SU-DHL-6 (cell line): ENCODE measurements at regions not wholly inside any gene's neighbourhood (a gene's known extent, or its start where the extent isn't known, plus 50 kb on each side); places are given as distances from the start of the nearest gene placed in this dataset.

Experiments used
- H2AFZ ChIP-seq: fragments of 200-600 bp; sonication (generic); 2 replicates; pipeline ENCODE4 v1.6.1; 2014; ENCODE audit warnings: low read depth, mild to moderate bottlenecking, moderate library complexity, mixed read lengths, antibody characterized with exemption, low read length; ENCODE audit not compliant: severe bottlenecking
- H3F3A ChIP-seq: fragments of 200-600 bp; shearing (Covaris generic); 2 replicates; pipeline ENCODE4 v1.6.0; 2016; ENCODE audit warnings: antibody characterized with exemption, mild to moderate bottlenecking; ENCODE audit not compliant: insufficient read depth
- H3K27ac ChIP-seq: fragments of 200-600 bp; sonication (generic); 2 replicates; pipeline ENCODE4 v1.5.1; 2016; ENCODE audit warnings: low read depth, mild to moderate bottlenecking, low read length, moderate library complexity, mixed read lengths
- H3K27me3 ChIP-seq: fragments of 200-600 bp; sonication (generic), shearing (Covaris generic); 2 replicates; pipeline ENCODE4 v1.6.0; 2014; ENCODE audit warnings: mild to moderate bottlenecking, low read length
- H3K36me3 ChIP-seq: fragments of 200-600 bp; sonication (generic); 2 replicates; pipeline ENCODE4 v1.6.1; 2014; ENCODE audit warnings: mild to moderate bottlenecking, low read length, mixed read lengths
- H3K4me2 ChIP-seq: fragments of 300-600, 200-600 bp; shearing (Covaris generic), sonication (generic); 2 replicates; pipeline ENCODE4 v1.6.0; 2014; ENCODE audit warnings: low read length, low read depth, mild to moderate bottlenecking; ENCODE audit not compliant: poor library complexity, severe bottlenecking
- H3K4me3 ChIP-seq: fragments of 200-600 bp; sonication (generic); 2 replicates; pipeline ENCODE4 v1.5.1; 2014; ENCODE audit warnings: antibody characterized with exemption, low read length, mild to moderate bottlenecking, mixed read lengths; ENCODE audit not compliant: insufficient read depth, poor library complexity, severe bottlenecking
- H3K79me2 ChIP-seq: fragments of 200-600 bp; sonication (generic); 2 replicates; pipeline ENCODE4 v1.6.1; 2014; ENCODE audit warnings: mild to moderate bottlenecking, low read length, moderate library complexity; ENCODE audit not compliant: insufficient read depth
- H3K9ac ChIP-seq: fragments of 200-600 bp; sonication (generic); 2 replicates; pipeline ENCODE4 v1.7.0; 2014; ENCODE audit warnings: mild to moderate bottlenecking, low read length
- H3K9me2 ChIP-seq: fragments of 200-600 bp; sonication (generic); replicated peaks from 2 replicates; pipeline ENCODE4 v1.6.1; 2014; ENCODE audit warnings: low read length; ENCODE audit not compliant: insufficient read depth
- H3K9me3 ChIP-seq: fragments of 200-600 bp; sonication (generic); 2 replicates; pipeline ENCODE4 v1.6.1; 2014; ENCODE audit warnings: low read length, mixed read lengths; ENCODE audit not compliant: insufficient read depth
- H4K20me1 ChIP-seq: fragments of 200-600 bp; sonication (generic); 2 replicates; pipeline ENCODE4 v1.6.1; 2014; ENCODE audit warnings: low read depth, mild to moderate bottlenecking, antibody characterized with exemption, low read length, moderate library complexity, mixed read lengths
- CTCF ChIP-seq: fragments of 200-600 bp; sonication (generic); IDR thresholded peaks from one replicate; pipeline ENCODE4 v1.5.1; 2017; ENCODE audit warnings: antibody characterized with exemption, mild to moderate bottlenecking, low read length, moderate library complexity; ENCODE audit not compliant: insufficient read depth, poor library complexity, severe bottlenecking
- EZH2phosphoT487 ChIP-seq: fragments of 200-600 bp; sonication (generic), shearing (Covaris generic); conservative IDR thresholded peaks from 2 replicates; pipeline ENCODE4 v1.6.1; 2018; ENCODE audit warnings: mild to moderate bottlenecking, antibody characterized with exemption, low read length, moderate library complexity, mixed read lengths

GRCh38 chr15:29425864-29426263 lies 156.2 kb upstream of the NSMCE3 start:
- H3K9ac ChIP-seq = no peak overlapping the region
- no peak overlapping the region for H3K27ac ChIP-seq
- no peak overlapping the region for H2AFZ ChIP-seq
- no peak overlapping the region for H3K4me2 ChIP-seq
- H4K20me1 ChIP-seq = no peaks in the 10 kb centered on the region
- no peaks in the 10 kb centered on the region for H3K36me3 ChIP-seq
- no peaks in the 10 kb centered on the region for H3K79me2 ChIP-seq
- no peaks in the 10 kb centered on the region for H3K9me2 ChIP-seq
- TF ChIP-seq EZH2phosphoT487 (no peak), CTCF (no peak)
- H3K9me3 ChIP-seq = no peaks in the 10 kb centered on the region
- H3K4me3 ChIP-seq = no peak overlapping the region
- no peaks in the 10 kb centered on the region for H3K27me3 ChIP-seq
- no peaks in the 10 kb centered on the region for H3F3A ChIP-seq

DNA sequence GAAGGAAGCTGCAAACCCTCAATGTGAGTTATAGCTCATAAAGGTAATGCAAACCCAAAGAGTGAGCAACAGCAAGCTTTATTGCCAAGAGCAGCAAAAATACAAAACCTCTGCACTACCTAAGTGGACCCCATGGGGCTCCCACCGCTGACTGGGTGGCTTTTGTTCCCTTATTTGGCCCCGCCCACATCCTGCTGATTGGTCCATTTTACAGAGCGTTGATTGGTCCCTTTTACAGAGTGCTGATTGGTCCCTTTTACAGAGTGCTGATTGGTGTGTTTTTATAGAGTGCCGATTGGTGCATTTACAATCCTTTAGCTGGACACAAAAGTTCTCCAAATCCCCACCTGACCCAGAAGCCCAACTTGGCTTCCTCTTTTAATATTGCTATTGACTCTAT lies 154.5 kb upstream of the NSMCE3 start:
- H3K9me2 ChIP-seq = no peaks in the 10 kb centered on the region
- H3K79me2 ChIP-seq = no peaks in the 10 kb centered on the region
- no peak overlapping the region for H3K4me3 ChIP-seq
- H3K27ac ChIP-seq = no peak overlapping the region
- H3K9ac ChIP-seq = no peak overlapping the region
- TF ChIP-seq CTCF = no peak
- TF ChIP-seq EZH2phosphoT487 = no peak
- H2AFZ ChIP-seq = no peak overlapping the region
- H3K27me3 ChIP-seq = no peaks in the 10 kb centered on the region
- H3F3A ChIP-seq = no peaks in the 10 kb centered on the region
- no peaks in the 10 kb centered on the region for H4K20me1 ChIP-seq
- no peak overlapping the region for H3K4me2 ChIP-seq
- no peaks in the 10 kb centered on the region for H3K36me3 ChIP-seq
- H3K9me3 ChIP-seq = no peaks in the 10 kb centered on the region

- TF ChIP-seq EZH2phosphoT487 (no peak), CTCF (no peak)
Observed at GRCh38 chr15:29422606-29423005, 153.0 kb upstream of the NSMCE3 start.

More at GRCh38 chr15:29422606-29423005, 153.0 kb upstream of the NSMCE3 start:
- Histone ChIP-seq H3K9me2 (no peaks in the 10 kb centered on the region), H3K9me3 (no peaks in the 10 kb centered on the region), H3K9ac (no peak overlapping the region), H3K27me3 (no peaks in the 10 kb centered on the region), H3K4me2 (no peak overlapping the region), H3K79me2 (no peaks in the 10 kb centered on the region), H3K27ac (no peak overlapping the region), H3F3A (no peaks in the 10 kb centered on the region), H2AFZ (no peak overlapping the region), H3K4me3 (no peak overlapping the region), H3K36me3 (no peaks in the 10 kb centered on the region), H4K20me1 (no peaks in the 10 kb centered on the region)
